Ovary (tissue), 7 donors: ENCODE measurements at regions not wholly inside any gene's neighbourhood (a gene's known extent, or its start where the extent isn't known, plus 50 kb on each side); places are given as distances from the start of the nearest gene placed in this dataset.

Source experiments
- DNase-seq, 5 donors: peaks; one replicate each; pipeline ENCODE4 v3.0.0-alpha.2; 2019 to 2020
- H3K27ac ChIP-seq, 2 donors: fragments of 200-600 bp; one replicate each; pipeline versions ENCODE4 v1.5.1 to v1.8.0; 2019 to 2022
- H3K27me3 ChIP-seq: fragments of 200-600 bp; one replicate; pipeline ENCODE4 v1.8.0; 2022
- H3K36me3 ChIP-seq: fragments of 200-600 bp; sonication (generic); one replicate; pipeline ENCODE4 v1.5.1; 2019
- H3K4me1 ChIP-seq: one replicate; pipeline ENCODE4 v1.8.1; 2013; ENCODE audit warnings: mild to moderate bottlenecking, moderate library complexity; ENCODE audit not compliant: insufficient read depth
- H3K4me3 ChIP-seq: fragments of 200-600 bp; sonication (generic); one replicate; pipeline ENCODE4 v1.5.1; 2017
- H3K9me3 ChIP-seq, 2 donors: fragments of 200-600 bp in 1 of 2; sonication (generic) in 1 of 2; one replicate each; pipeline versions ENCODE4 v1.5.1 to v1.8.1; 2013 to 2019; ENCODE audit warnings: mild to moderate bottlenecking in 1 of 2, moderate library complexity in 1 of 2
- EP300 ChIP-seq: sonication (generic); formaldehyde crosslinking; IDR thresholded peaks from one replicate; pipeline ENCODE4 v1.6.1; 2017; ENCODE audit warnings: antibody characterized with exemption
- POLR2A ChIP-seq: fragments of 450-650 bp; IDR thresholded peaks from one replicate; pipeline ENCODE4 v1.6.1; 2017; ENCODE audit warnings: antibody characterized with exemption, mild to moderate bottlenecking, moderate library complexity
- WGBS, 3 donors: extraction: QIAGEN DNeasy Blood & Tissue Kit in 1 of 3; methylation state at CpG; one replicate each; pipeline versions ENCODE4 v1.1.5 to v1.1.7; 2013 to 2017; 5-methylcytosine and 5-hydroxymethylcytosine counted together
- intact Hi-C, 4 donors: fragments of 100-400 bp; cut with DNase I; formaldehyde crosslinking; loops; one replicate each; pipeline versions ENCODE4 v1.11.0 to v1.15.1; 2022 to 2023
- TF ChIP-seq, protein P1 (sequence below), 3 donors: fragments of 450-650 bp in 2 of 3; fragments of 200-600 bp in 1 of 3; IDR thresholded peaks; one replicate each; pipeline versions ENCODE4 v1.5.1 to v1.8.0; 2016 to 2022; ENCODE audit warnings: antibody characterized with exemption in 3 of 3, mild to moderate bottlenecking in 1 of 3
- donor health status: DM: no; HTN: no; CAD: no; lungs with moderate emphysema.
- donor health status: DM: no; HTN: no; CAD: no.
- donor health status: Bipolar disorder and iron deficiency.
- donor health status: DM: no; HTN: no; CAD: no.
- donor health status: DM: yes; HTN: yes; CAD: no.

DNA sequence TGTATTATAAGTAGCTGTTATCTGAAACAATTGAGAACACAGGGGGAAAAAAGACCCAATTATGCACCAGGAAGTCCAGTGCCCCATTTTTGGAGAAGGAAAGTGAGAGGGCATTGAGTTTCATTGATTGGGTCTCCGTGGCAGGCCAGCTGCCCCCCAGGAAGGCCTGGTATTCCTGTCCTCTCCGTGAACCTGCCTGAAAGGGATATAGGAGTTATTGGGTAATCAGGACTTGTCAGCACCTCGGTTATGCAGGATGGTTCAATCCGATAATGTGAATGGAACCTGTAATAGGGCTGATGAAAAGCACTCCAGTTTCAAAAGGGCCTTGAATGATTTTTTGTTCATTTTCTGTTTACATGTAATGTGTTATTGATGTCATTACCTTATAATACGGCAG is 122.0 kb upstream of the RARB start:
- Histone ChIP-seq H3K27ac (no peak overlapping the region), H3K4me1 (no peaks in the 10 kb centered on the region), H3K27me3 (no peaks in the 10 kb centered on the region), H3K9me3 (no peaks in the 10 kb centered on the region), H3K4me3 (no peak overlapping the region), H3K36me3 (no peaks in the 10 kb centered on the region)
- intact Hi-C loops = no loop called here
- no peak for DNase-seq
- WGBS, 3 donors = 66 to 76% (median 69%) methylated on average over 5 of the region's 5 CpGs
- no peak for TF ChIP-seq EP300
- no peak for TF ChIP-seq POLR2A
- TF ChIP-seq, protein P1, sequence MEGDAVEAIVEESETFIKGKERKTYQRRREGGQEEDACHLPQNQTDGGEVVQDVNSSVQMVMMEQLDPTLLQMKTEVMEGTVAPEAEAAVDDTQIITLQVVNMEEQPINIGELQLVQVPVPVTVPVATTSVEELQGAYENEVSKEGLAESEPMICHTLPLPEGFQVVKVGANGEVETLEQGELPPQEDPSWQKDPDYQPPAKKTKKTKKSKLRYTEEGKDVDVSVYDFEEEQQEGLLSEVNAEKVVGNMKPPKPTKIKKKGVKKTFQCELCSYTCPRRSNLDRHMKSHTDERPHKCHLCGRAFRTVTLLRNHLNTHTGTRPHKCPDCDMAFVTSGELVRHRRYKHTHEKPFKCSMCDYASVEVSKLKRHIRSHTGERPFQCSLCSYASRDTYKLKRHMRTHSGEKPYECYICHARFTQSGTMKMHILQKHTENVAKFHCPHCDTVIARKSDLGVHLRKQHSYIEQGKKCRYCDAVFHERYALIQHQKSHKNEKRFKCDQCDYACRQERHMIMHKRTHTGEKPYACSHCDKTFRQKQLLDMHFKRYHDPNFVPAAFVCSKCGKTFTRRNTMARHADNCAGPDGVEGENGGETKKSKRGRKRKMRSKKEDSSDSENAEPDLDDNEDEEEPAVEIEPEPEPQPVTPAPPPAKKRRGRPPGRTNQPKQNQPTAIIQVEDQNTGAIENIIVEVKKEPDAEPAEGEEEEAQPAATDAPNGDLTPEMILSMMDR (IDR thresholded peaks at IDR 0.05) = no peak

DNA sequence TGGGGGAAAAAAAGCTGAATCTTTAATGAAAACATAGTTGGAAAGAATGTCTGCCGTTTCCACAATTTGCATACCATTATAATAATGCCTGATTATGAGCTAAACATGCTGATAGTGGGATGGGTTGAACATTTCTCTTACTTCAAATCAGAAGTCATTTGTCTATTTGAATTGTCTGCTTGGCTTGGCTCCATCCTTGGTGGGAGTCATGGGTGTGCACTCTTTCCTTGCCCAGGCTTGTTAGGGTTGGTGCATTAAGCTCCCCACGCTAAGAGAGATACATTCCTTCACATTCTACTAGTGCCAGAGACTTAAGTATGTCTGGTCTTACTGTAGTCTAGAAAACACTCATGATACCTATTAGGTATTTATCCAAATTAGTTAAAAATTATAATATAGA is 121.4 kb upstream of the RARB start:
- Histone ChIP-seq H3K36me3 (no peaks in the 10 kb centered on the region), H3K27ac (no peak overlapping the region), H3K9me3 (no peaks in the 10 kb centered on the region), H3K4me1 (no peaks in the 10 kb centered on the region), H3K27me3 (no peaks in the 10 kb centered on the region), H3K4me3 (no peak overlapping the region)
- TF ChIP-seq, protein P1 (IDR thresholded peaks at IDR 0.05) = no peak
- no peak for TF ChIP-seq POLR2A
- TF ChIP-seq EP300 = no peak
- intact Hi-C loops = no loop called here
- 42 to 49% (median 42%) methylated on average over 2 of the region's 2 CpGs for WGBS, 3 donors
- no peak for DNase-seq

DNA sequence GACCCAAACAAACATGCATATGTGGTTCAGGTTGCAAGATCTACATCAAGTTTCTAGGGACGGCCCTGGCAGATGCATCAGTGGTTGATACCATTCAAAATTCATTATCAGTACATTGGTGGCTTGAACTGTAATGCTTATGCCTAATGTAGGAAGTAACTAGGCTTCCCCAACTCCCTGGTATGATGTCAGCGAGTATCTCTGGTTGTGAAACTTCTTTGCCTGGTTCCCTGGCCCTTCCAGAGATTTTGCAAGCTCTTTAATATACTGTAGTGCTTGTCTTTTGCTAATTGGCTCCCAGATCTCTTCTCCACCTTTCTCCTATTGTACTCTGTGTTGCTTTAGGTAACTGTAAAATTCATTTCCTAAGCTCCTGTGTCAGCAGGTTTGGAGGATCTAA is 114.8 kb upstream of the RARB start:
- H3K27me3 ChIP-seq = no peaks in the 10 kb centered on the region
- H3K36me3 ChIP-seq = no peaks in the 10 kb centered on the region
- TF ChIP-seq EP300 (no peak), POLR2A (no peak)
- TF ChIP-seq, protein P1 (IDR thresholded peaks at IDR 0.05) = no peak
- intact Hi-C loops = no loop called here
- H3K4me3 ChIP-seq = no peak overlapping the region
- H3K27ac ChIP-seq = no peak overlapping the region
- no peaks in the 10 kb centered on the region for H3K4me1 ChIP-seq
- 76 to 84% (median 84%) methylated on average over 2 of the region's 2 CpGs for WGBS, 3 donors
- H3K9me3 ChIP-seq = no peaks in the 10 kb centered on the region
- DNase-seq = no peak

DNA sequence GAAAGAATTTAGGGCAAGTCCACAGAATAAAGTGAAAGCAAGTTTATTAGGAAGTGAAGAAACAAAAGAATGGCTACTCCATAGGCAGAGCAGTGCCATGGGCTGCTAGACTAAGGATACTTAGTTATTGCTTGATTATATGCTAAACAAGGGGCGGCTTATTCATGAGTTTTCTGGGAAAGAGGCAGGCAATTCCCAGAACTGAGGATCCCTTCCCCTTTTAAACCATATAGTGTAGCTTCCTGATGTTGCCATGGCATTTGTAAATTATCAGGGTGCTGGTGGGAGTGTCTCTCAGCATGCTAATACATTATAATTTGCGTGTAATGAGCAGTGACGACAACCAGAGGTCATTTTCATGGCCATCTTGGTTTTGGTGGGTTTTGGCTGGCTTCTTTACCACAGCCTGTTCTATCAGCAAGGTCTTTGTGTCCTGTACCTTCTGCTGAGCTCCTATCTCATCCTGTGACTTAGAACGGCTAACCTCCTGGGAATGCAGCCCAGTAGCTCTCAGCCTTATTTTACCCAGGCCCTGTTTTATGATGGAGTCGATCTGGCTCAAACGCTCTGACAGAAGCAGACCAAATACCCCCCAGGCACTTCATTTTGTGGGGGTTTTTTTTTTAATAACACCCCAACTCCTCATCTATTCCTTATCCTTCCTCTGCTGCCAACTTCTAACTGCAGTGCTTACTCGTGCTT is 103.0 kb upstream of the RARB start:
- no peak for DNase-seq
- TF ChIP-seq EP300 (no peak), POLR2A (no peak)
- TF ChIP-seq, protein P1 (IDR thresholded peaks at IDR 0.05) = no peak
- intact Hi-C loops = loop anchor here in 1 of 4 donors (5.0 kb wide), 1 partner anchor 388 kb away; no protein-coding TSS in a partner anchor
- Histone ChIP-seq H3K4me1 (no peaks in the 10 kb centered on the region), H3K9me3 (no peaks in the 10 kb centered on the region), H3K27ac (no peak overlapping the region), H3K4me3 (no peak overlapping the region), H3K36me3 (no peaks in the 10 kb centered on the region), H3K27me3 (no peaks in the 10 kb centered on the region)
- WGBS, 3 donors = 47 to 51% (median 49%) methylated on average over 7 of the region's 7 CpGs
